Epithelial cell of prostate (primary cell): ENCODE measurements at regions not wholly inside any gene's neighbourhood (a gene's known extent, or its start where the extent isn't known, plus 50 kb on each side); places are given as distances from the start of the nearest gene placed in this dataset.

ENCODE experiments used
- DNase-seq: peaks from one replicate; pipeline ENCODE4 v3.0.0-alpha.2; 2011; ENCODE audit warnings: low read depth, low spot score
- H3K27ac ChIP-seq: fragments of 450-650 bp; 2 replicates; pipeline ENCODE4 v1.5.1; 2017; ENCODE audit warnings: mild to moderate bottlenecking

GRCh38 chr6:92564376-92564775 is 855.0 kb downstream of the EPHA7 start:
- H3K27ac ChIP-seq: no peak overlapping the region
- no peak for DNase-seq

GRCh38 chr6:92559611-92560010 is 859.7 kb downstream of the EPHA7 start:
- H3K27ac ChIP-seq: no peak overlapping the region
- DNase-seq: no peak

- DNase-seq: no peak
- no peak overlapping the region for H3K27ac ChIP-seq
These were observed 860.4 kb downstream of the EPHA7 start for GRCh38 chr6:92559003-92559402.

GRCh38 chr6:92550501-92550900 is 868.9 kb downstream of the EPHA7 start:
- DNase-seq: no peak
- H3K27ac ChIP-seq: no peak overlapping the region

GRCh38 chr6:92545861-92546260 is 873.5 kb downstream of the EPHA7 start:
- DNase-seq: no peak
- no peak overlapping the region for H3K27ac ChIP-seq

- no peak overlapping the region for H3K27ac ChIP-seq
- DNase-seq: no peak
These were observed 877.8 kb downstream of the EPHA7 start for GRCh38 chr6:92541448-92542060.

- peak overlapping the region; percentile 38 for H3K27ac ChIP-seq
- DNase-seq: no peak
These were observed 880.4 kb downstream of the EPHA7 start for GRCh38 chr6:92538926-92539325.

- DNase-seq: no peak
- peak overlapping the region; percentile 38 for H3K27ac ChIP-seq
These were observed 881.1 kb downstream of the EPHA7 start for GRCh38 chr6:92538275-92538674.

- no peak overlapping the region for H3K27ac ChIP-seq
- no peak for DNase-seq
These were observed 885.2 kb downstream of the EPHA7 start for GRCh38 chr6:92534109-92534508.

GRCh38 chr6:92522589-92522988 is 896.8 kb downstream of the EPHA7 start:
- no peak for DNase-seq
- H3K27ac ChIP-seq: no peak overlapping the region

GRCh38 chr6:92521553-92521952 is 897.8 kb downstream of the EPHA7 start:
- no peak overlapping the region for H3K27ac ChIP-seq
- no peak for DNase-seq

GRCh38 chr6:92510137-92510536 is 909.2 kb downstream of the EPHA7 start:
- no peak overlapping the region for H3K27ac ChIP-seq
- no peak for DNase-seq

GRCh38 chr6:92507552-92507951 is 911.8 kb downstream of the EPHA7 start:
- DNase-seq: no peak
- no peak overlapping the region for H3K27ac ChIP-seq

- no peak overlapping the region for H3K27ac ChIP-seq
- no peak for DNase-seq
These were observed 914.9 kb downstream of the EPHA7 start for GRCh38 chr6:92504509-92504908.

GRCh38 chr6:92497281-92497680 is 922.1 kb downstream of the EPHA7 start:
- no peak overlapping the region for H3K27ac ChIP-seq
- DNase-seq: no peak

GRCh38 chr6:92496527-92496926 is 922.8 kb downstream of the EPHA7 start:
- no peak for DNase-seq
- no peak overlapping the region for H3K27ac ChIP-seq

GRCh38 chr6:92495242-92495641 is 924.1 kb downstream of the EPHA7 start:
- H3K27ac ChIP-seq: no peak overlapping the region
- DNase-seq: no peak

- no peak for DNase-seq
- no peak overlapping the region for H3K27ac ChIP-seq
These were observed 933.9 kb downstream of the EPHA7 start for GRCh38 chr6:92485487-92485886.

- no peak overlapping the region for H3K27ac ChIP-seq
- no peak for DNase-seq
These were observed 939.5 kb downstream of the EPHA7 start for GRCh38 chr6:92479831-92480230.

GRCh38 chr6:92473056-92473455 is 946.3 kb downstream of the EPHA7 start:
- H3K27ac ChIP-seq: no peak overlapping the region
- no peak for DNase-seq

- H3K27ac ChIP-seq: no peak overlapping the region
- DNase-seq: no peak
These were observed 950.1 kb downstream of the EPHA7 start for GRCh38 chr6:92469186-92469828.

GRCh38 chr6:92468066-92468465 is 951.3 kb downstream of the EPHA7 start:
- no peak overlapping the region for H3K27ac ChIP-seq
- DNase-seq: no peak
